ENCODE measurements at regions not wholly inside any gene's neighbourhood (a gene's known extent, or its start where the extent isn't known, plus 50 kb on each side); places are given as distances from the start of the nearest gene placed in this dataset.

DNA sequence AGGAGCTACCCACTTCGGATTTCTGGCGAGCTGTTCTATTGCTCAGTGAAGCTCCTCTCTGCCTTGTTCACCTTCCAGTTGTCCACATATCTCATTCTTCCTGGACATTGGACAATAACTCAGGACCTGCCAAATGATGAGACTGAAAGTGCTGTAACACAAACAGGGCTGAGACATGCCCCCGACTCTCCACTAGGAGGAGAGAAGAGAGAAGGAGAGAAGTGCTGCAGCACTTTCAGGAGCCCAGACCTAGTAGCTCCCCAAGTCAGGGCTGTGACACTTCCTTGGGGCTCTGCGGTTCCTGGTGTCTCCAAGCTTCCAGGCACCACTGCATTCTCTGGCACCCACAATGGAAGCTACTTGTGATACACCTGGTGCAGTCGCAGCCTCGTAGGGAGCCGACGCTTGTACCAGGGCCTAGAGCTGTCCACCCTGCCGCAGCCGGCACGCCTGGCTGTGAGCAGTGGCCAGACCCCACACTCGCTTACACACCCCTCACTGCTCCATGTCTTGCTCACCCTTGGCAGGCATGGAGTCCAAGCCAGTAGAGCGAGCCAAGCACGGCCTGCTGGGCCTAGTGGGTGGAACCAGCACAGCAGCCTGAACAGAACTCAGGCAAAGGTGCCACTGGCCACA is 234.9 kb downstream of the TECRL start:
- H3K4me3 ChIP-seq (ENCODE audit: low read depth, low read length), result no peak overlapping the region
- no peaks in the 10 kb centered on the region for H3K9me3 ChIP-seq (ENCODE audit: severe bottlenecking)
- TF ChIP-seq, protein P1, sequence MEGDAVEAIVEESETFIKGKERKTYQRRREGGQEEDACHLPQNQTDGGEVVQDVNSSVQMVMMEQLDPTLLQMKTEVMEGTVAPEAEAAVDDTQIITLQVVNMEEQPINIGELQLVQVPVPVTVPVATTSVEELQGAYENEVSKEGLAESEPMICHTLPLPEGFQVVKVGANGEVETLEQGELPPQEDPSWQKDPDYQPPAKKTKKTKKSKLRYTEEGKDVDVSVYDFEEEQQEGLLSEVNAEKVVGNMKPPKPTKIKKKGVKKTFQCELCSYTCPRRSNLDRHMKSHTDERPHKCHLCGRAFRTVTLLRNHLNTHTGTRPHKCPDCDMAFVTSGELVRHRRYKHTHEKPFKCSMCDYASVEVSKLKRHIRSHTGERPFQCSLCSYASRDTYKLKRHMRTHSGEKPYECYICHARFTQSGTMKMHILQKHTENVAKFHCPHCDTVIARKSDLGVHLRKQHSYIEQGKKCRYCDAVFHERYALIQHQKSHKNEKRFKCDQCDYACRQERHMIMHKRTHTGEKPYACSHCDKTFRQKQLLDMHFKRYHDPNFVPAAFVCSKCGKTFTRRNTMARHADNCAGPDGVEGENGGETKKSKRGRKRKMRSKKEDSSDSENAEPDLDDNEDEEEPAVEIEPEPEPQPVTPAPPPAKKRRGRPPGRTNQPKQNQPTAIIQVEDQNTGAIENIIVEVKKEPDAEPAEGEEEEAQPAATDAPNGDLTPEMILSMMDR (IDR thresholded peaks at IDR 0.05; ENCODE audit: low read depth, low read length), result no peak
- no peak for DNase-seq
- H3K27me3 ChIP-seq (ENCODE audit: insufficient read depth, low read depth, severe bottlenecking), result no peaks in the 10 kb centered on the region
- no peaks in the 10 kb centered on the region for H3K36me3 ChIP-seq
- H3K27ac ChIP-seq, result no peak overlapping the region

DNA sequence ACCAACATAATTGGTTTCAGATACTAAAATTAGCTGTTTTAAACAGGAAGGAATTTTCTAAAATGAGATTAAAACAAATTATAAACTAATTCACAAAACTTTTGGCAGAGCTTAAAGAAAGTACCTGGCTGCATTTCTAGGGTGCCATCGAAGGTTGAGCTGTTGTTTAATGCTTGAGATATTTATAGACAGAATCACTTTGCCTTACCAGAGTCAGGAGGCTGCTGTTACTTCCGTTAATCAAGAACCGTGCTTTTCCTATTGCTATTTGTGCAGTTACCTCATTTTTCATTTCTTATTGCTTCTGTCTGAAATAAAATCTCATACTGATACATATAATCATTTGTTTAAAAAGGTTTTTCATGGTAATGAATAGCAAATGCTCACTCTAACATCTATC is 242.9 kb downstream of the TECRL start:
- Histone ChIP-seq H3K36me3 (no peaks in the 10 kb centered on the region), H3K9me3 (ENCODE audit: severe bottlenecking) (no peaks in the 10 kb centered on the region), H3K4me3 (ENCODE audit: low read depth, low read length) (no peak overlapping the region), H3K27me3 (ENCODE audit: insufficient read depth, low read depth, severe bottlenecking) (no peaks in the 10 kb centered on the region), H3K27ac (no peak overlapping the region)
- DNase-seq, result no peak
- TF ChIP-seq, protein P1 (IDR thresholded peaks at IDR 0.05; ENCODE audit: low read depth, low read length), result no peak

DNA sequence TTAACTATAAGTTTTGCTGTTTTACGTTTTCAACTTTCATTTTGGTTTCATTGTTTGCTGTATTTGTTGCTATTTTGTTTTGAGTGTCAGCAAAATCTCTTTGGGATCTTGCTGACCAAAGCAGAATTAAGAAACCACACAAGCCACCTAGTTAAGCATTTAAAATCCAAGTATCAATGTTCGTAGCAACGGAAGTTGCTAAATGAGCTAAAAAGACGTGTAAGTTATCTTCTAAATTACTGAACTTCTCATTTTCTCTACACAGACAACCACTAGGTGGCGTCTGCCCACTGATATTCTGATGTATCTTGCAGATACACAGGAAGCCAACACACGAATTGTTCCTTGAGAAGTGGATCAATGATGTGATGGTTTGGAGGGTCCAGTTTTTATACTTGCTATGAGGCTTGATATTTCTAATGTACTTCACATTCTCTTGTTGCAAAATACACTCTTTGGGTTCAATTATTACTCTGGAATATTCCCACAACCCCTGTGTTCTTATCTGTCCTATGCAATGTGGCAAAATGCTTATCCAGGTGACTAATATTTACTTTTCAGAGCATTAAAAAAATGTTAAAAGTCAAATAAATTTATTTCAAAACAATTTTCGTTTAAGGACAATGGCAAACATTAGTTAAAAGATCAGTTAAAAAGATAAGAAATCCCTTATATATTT is 250.5 kb downstream of the TECRL start:
- DNase-seq, result peak; percentile 70
- no peak overlapping the region for H3K27ac ChIP-seq

DNA sequence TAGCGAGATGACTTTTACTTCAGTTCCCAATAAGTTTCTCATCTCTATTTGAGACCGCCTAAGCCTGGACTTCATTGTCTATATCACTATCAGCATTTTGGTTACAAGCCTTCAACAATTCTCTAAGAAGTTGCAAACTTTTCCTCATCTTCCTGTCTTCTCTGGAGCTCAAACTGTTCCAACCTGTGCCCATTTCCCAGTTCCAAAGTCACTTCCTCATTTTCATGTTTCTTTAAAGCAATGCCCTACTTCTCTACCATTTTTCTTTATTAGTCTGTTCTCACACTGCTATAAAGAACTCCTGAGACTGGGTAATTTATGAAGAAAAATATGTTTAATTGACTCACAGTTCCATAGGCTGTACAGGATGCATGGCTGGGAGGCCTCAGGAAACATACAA is 251.9 kb downstream of the TECRL start:
- Histone ChIP-seq H3K27ac (no peak overlapping the region), H3K27me3 (ENCODE audit: insufficient read depth, low read depth, severe bottlenecking) (no peaks in the 10 kb centered on the region), H3K9me3 (ENCODE audit: severe bottlenecking) (no peaks in the 10 kb centered on the region), H3K36me3 (no peaks in the 10 kb centered on the region), H3K4me3 (ENCODE audit: low read depth, low read length) (no peak overlapping the region)
- no peak for DNase-seq
- TF ChIP-seq, protein P1 (IDR thresholded peaks at IDR 0.05; ENCODE audit: low read depth, low read length), result no peak

More for the DNA sequence above, 250.5 kb downstream of the TECRL start:
- Histone ChIP-seq H3K9me3 (ENCODE audit: severe bottlenecking) (no peaks in the 10 kb centered on the region), H3K36me3 (no peaks in the 10 kb centered on the region), H3K27me3 (ENCODE audit: insufficient read depth, low read depth, severe bottlenecking) (no peaks in the 10 kb centered on the region), H3K4me3 (ENCODE audit: low read depth, low read length) (peak overlapping the region; percentile 24)
- TF ChIP-seq, protein P1 (IDR thresholded peaks at IDR 0.05; ENCODE audit: low read depth, low read length), result peak; percentile 68

DNA sequence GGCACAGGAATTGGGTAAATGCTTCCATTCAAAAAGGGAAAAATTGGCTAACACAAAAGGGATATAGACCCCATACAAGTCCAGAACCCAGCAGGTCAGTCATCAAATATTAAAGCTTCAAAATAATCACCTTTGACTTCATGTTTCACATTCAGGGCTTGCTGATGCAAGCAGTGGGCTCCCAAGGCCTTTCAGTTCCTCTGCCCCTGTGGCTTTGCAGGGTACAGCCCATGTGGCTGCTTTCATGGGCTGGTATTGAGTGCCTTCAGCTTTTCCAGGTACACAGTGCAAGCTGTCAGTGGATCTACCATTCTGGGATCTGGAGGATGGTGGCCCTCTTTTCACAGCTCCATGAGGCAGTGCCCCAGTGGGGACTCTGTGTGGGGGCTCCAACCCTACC is 253.0 kb downstream of the TECRL start:
- H3K27me3 ChIP-seq (ENCODE audit: insufficient read depth, low read depth, severe bottlenecking), result no peaks in the 10 kb centered on the region
- no peaks in the 10 kb centered on the region for H3K9me3 ChIP-seq (ENCODE audit: severe bottlenecking)
- no peak overlapping the region for H3K27ac ChIP-seq
- no peak overlapping the region for H3K4me3 ChIP-seq (ENCODE audit: low read depth, low read length)
- TF ChIP-seq, protein P1 (IDR thresholded peaks at IDR 0.05; ENCODE audit: low read depth, low read length), result no peak
- H3K36me3 ChIP-seq, result no peaks in the 10 kb centered on the region
- DNase-seq, result no peak
